ENCODE measurements at regions not wholly inside any gene's neighbourhood (a gene's known extent, or its start where the extent isn't known, plus 50 kb on each side); places are given as distances from the start of the nearest gene placed in this dataset.

DNA sequence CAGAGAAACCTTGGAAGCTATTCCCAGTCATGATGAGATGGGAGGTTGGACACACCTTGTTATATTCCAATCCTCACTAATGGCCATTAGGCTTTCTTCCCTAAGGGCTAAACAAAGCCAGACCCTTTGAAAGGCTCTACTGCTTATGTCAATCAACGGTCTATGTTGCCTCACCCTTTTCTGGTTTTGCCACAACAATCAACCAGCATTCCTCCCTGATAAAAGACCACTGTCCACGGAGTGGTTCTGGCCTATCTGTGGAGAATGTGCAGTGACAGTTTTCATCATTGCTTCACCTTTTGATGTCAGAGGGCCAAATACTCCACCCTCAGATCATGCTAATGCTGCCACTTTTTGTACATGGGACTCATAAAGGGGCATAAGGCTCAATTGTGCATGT lies 913.4 kb downstream of the RPA4 start:
- TF ChIP-seq NFRKB (IDR thresholded peaks at IDR 0.05) (no peak), BHLHE40 (IDR thresholded peaks at IDR 0.05; ENCODE audit: borderline replicate concordance) (no peak), L3MBTL2 (conservative IDR thresholded peaks at IDR 0.05) (no peak), FOXK2 (IDR thresholded peaks at IDR 0.05) (no peak), SUZ12 (IDR thresholded peaks at IDR 0.05) (no peak), FOXM1 (IDR thresholded peaks at IDR 0.05; ENCODE audit: borderline replicate concordance) (no peak)
